GM13976 (cell line): ENCODE measurements at regions not wholly inside any gene's neighbourhood (a gene's known extent, or its start where the extent isn't known, plus 50 kb on each side); places are given as distances from the start of the nearest gene placed in this dataset.

Experiments used
- DNase-seq: peaks from one replicate; pipeline ENCODE4 v3.0.0; 2012; ENCODE audit warnings: low spot score
- CTCF ChIP-seq: IDR thresholded peaks from 2 replicates; pipeline ENCODE4 v1.5.1; 2012; ENCODE audit warnings: borderline replicate concordance, mild to moderate bottlenecking; ENCODE audit not compliant: insufficient read depth; ENCODE audit errors: extremely low read depth, missing control alignments, control extremely low read depth
- in situ Hi-C: fragments of 300-500 bp; cut with MboI; formaldehyde crosslinking; loops from one replicate; pipeline ENCODE4 v1.12.0; 2022; ENCODE audit warnings: low sequenced_read_pairs, mixed read lengths, inconsistent platforms; ENCODE audit not compliant: unreplicated experiment

DNA sequence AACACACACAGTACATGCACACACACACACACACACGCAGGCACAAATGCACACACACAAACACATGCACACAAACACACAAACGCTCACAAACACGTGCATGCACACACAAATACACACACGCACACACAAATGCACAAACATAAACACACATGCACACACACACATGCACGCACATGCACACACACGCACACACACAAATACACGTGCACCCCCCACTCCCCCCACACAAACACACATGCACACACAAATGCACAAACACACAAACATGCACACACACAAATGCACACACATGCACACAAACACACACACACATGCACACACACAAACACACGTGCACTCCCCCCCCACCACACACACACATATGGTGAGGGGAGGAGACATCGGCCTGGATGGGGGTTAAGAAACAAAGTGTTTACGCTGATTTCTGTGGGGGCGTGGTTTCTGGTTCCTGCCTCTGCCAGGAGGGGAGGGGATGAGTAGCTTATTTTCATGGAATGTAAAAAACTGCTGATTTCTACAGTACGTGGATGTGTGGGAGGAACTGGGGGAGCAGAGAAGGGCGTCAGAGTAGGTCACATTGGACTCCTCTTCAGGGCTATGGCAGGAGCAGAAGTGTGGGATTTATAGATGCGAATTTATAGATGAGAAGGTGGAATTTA, 607.2 kb downstream of the QKI start:
- in situ Hi-C loops: no loop called here
- no peak for DNase-seq
- no peak for TF ChIP-seq CTCF

DNA sequence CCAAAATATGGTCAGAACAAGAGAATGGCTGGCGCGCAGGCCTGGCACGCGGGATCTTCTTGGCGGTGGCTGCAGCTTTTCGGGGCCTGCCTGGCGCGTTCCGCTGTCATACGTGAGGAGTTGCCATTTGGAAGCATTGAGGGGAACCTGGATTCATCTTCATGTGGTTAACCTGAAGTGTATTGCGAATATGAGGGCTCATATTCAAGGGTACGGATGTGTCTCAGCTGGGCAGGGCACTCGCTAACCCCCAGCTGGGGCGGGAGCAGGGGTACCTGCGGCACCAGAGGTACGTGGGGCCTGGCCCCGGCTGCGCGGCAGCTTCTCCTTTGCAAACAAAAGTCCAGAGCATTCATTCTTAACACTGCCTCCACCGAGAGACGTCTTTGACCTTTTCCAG, 605.6 kb downstream of the QKI start:
- in situ Hi-C loops: no loop called here
- no peak for TF ChIP-seq CTCF
- DNase-seq: no peak

DNA sequence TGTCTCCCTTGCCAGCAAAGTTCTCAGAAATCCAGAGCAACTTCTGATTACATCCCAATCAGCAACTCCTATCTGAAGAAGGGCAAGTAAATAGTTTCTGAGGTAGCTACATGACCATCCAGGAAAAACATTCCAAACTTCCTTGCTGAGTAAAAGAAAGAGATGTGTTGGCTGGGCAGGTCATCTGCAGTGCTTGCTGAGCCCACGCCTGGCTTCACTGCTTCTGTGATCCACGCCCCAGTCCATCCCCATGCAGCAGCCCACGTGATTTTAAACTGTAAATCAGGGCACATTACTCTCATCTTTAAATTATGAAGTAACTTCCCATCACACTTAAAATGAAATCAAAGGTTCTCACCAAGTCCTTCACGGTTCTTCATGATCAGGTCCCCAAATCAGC, 603.6 kb downstream of the QKI start:
- in situ Hi-C loops: no loop called here
- DNase-seq: no peak
- no peak for TF ChIP-seq CTCF

DNA sequence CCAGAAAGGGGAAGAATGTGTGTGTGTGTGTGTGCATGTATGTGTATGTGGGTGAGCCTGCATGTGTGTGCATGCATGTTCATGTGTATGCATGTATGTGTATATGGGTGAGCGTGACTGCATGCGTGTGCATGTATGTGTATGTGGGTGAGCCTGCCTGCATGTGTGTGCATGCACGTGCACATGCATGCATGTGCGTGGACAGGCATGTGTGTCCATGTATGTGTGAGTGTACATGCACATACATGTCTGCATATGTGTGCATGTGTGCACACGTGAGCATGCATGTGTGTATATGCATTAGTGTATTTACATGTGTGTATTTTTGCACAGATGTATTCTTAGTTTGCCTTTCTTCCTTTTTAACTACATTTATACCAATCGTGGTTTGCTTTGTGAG, 601.5 kb downstream of the QKI start:
- no peak for TF ChIP-seq CTCF
- DNase-seq: no peak
- in situ Hi-C loops: no loop called here

GRCh38 chr6:164015088-164015484, 600.6 kb downstream of the QKI start:
- in situ Hi-C loops: no loop called here
- TF ChIP-seq CTCF: no peak
- DNase-seq: no peak

GRCh38 chr6:164014346-164015087, 600.0 kb downstream of the QKI start:
- in situ Hi-C loops: no loop called here
- no peak for DNase-seq
- no peak for TF ChIP-seq CTCF
